Neural crest cell (in vitro differentiated cells): ENCODE measurements at regions not wholly inside any gene's neighbourhood (a gene's known extent, or its start where the extent isn't known, plus 50 kb on each side); places are given as distances from the start of the nearest gene placed in this dataset.
"Not testable (repeated sequence)": the region's sequence is repeated elsewhere in the genome, so short reads cannot be mapped to it uniquely, and the experiment has no call there.

Experiments used
- DNase-seq: peaks from one replicate; pipeline ENCODE4 v3.0.0; 2021; ENCODE audit warnings: low read depth, mixed read lengths, low spot score
- H3K27ac Mint-ChIP-seq: one replicate; pipeline ENCODE4 v1.8.0; 2021; ENCODE audit warnings: mild to moderate bottlenecking, mixed read lengths; ENCODE audit not compliant: unreplicated experiment
- H3K27me3 Mint-ChIP-seq: 2 replicates; pipeline ENCODE4 v1.8.0; 2021; ENCODE audit warnings: low read depth, mild to moderate bottlenecking, mixed read lengths
- H3K36me3 Mint-ChIP-seq: 2 replicates; pipeline ENCODE4 v1.8.0; 2021; ENCODE audit warnings: low read depth, mild to moderate bottlenecking, mixed read lengths
- H3K4me1 Mint-ChIP-seq: 2 replicates; pipeline ENCODE4 v1.8.0; 2021; ENCODE audit warnings: mixed read lengths
- H3K4me3 Mint-ChIP-seq: one replicate; pipeline ENCODE4 v1.8.0; 2021; ENCODE audit warnings: mild to moderate bottlenecking, mixed read lengths
- H3K9me3 Mint-ChIP-seq: 2 replicates; pipeline ENCODE4 v1.8.0; 2021; ENCODE audit warnings: mixed read lengths
- TF ChIP-seq, protein P1 (sequence below): fragments of 200-600 bp; sonication (generic); conservative IDR thresholded peaks from 2 replicates; pipeline ENCODE4 v1.5.0; 2021; ENCODE audit warnings: antibody characterized with exemption, mild to moderate bottlenecking

GRCh38 chr1:29800522-29800956 is 564.2 kb downstream of the PTPRU start:
- Mint-ChIP-seq H3K4me3 (no peak overlapping the region), H3K4me1 (no peaks in the 10 kb centered on the region), H3K27me3 (peaks cover 2% of the 10 kb centered on the region), H3K9me3 (peaks cover 3% of the 10 kb centered on the region), H3K36me3 (no peaks in the 10 kb centered on the region), H3K27ac (no peak overlapping the region)
- DNase-seq: no peak
- TF ChIP-seq, protein P1, sequence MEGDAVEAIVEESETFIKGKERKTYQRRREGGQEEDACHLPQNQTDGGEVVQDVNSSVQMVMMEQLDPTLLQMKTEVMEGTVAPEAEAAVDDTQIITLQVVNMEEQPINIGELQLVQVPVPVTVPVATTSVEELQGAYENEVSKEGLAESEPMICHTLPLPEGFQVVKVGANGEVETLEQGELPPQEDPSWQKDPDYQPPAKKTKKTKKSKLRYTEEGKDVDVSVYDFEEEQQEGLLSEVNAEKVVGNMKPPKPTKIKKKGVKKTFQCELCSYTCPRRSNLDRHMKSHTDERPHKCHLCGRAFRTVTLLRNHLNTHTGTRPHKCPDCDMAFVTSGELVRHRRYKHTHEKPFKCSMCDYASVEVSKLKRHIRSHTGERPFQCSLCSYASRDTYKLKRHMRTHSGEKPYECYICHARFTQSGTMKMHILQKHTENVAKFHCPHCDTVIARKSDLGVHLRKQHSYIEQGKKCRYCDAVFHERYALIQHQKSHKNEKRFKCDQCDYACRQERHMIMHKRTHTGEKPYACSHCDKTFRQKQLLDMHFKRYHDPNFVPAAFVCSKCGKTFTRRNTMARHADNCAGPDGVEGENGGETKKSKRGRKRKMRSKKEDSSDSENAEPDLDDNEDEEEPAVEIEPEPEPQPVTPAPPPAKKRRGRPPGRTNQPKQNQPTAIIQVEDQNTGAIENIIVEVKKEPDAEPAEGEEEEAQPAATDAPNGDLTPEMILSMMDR: no peak

- peaks cover 2% of the 10 kb centered on the region for H3K27me3 Mint-ChIP-seq
- no peak for DNase-seq
- no peaks in the 10 kb centered on the region for H3K4me1 Mint-ChIP-seq
- H3K4me3 Mint-ChIP-seq: no peak overlapping the region
- H3K27ac Mint-ChIP-seq: peak overlapping the region; percentile 71
- TF ChIP-seq, protein P1: no peak
- no peaks in the 10 kb centered on the region for H3K36me3 Mint-ChIP-seq
- H3K9me3 Mint-ChIP-seq: peaks cover 5% of the 10 kb centered on the region
These were observed 563.8 kb downstream of the PTPRU start for GRCh38 chr1:29800120-29800519.

DNA sequence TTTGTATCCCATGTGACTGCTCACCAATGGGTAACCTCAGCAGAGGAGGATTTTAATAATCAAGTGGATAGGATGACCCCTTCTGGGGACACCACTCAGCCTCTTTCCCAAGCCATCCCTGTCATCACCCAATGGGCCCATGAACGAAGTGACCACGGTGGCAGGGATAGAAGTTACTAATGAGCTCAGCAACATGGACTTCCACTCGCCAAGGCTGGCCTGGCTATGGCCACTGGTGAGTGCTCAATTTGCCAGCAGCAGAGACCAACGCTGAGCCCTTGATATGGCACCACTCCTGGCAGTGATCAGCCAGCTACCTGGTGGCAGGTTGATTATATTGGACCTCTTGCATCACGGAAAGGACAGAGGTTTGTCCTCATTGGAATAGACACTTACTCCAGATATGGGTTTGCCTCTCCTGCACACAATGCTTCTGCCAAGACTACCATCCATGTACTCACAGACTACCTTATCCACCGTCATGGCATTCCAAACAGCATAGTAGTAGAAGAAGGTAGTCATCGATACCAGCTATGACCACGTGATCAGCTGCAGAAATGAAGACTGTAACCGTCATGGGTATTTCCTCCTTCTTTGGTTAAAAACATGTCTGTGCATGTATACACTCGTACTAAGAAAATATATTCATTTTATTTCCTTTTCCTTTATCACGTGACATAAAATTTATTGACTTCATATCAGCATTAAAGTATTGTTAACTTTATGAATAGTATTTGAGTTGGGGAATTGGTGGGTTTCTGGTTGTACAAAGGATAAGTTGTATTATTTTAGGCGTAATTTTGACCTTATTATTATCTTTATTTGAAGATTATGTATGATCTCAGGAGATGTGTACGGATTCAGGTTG is 562.6 kb downstream of the PTPRU start:
- peaks cover 8% of the 10 kb centered on the region for H3K9me3 Mint-ChIP-seq
- no peaks in the 10 kb centered on the region for H3K4me1 Mint-ChIP-seq
- no peak overlapping the region for H3K27ac Mint-ChIP-seq
- H3K36me3 Mint-ChIP-seq: no peaks in the 10 kb centered on the region
- TF ChIP-seq, protein P1: no peak
- no peak overlapping the region for H3K4me3 Mint-ChIP-seq
- H3K27me3 Mint-ChIP-seq: no peaks in the 10 kb centered on the region
- DNase-seq: no peak

- H3K4me1 Mint-ChIP-seq, H3K27me3 Mint-ChIP-seq, H3K27ac Mint-ChIP-seq, H3K4me3 Mint-ChIP-seq, H3K36me3 Mint-ChIP-seq, H3K9me3 Mint-ChIP-seq, DNase-seq: not testable (repeated sequence)
These were observed 560.8 kb downstream of the PTPRU start for GRCh38 chr1:29797125-29797524.

DNA sequence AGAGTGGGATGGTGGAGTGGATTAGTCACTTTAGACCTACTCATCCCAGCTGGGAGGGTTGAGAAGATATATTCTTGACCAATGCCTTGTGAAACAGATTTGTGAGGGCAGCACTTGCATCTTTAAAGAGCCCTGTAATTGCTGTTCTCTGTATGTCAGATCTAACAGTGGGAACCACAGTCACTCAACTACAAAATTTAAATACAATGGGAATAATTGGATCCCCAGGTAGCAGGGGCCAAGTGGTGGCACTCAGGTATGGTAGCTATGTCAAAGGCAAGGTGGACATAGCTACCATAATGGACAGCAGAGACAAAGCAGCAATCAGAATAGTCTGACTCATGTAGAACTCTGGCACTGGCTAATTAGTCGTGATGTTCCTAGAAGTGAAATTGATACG is 559.6 kb downstream of the PTPRU start:
- H3K36me3 Mint-ChIP-seq, H3K4me3 Mint-ChIP-seq, H3K27ac Mint-ChIP-seq, DNase-seq, H3K4me1 Mint-ChIP-seq, H3K9me3 Mint-ChIP-seq, H3K27me3 Mint-ChIP-seq: not testable (repeated sequence)

DNA sequence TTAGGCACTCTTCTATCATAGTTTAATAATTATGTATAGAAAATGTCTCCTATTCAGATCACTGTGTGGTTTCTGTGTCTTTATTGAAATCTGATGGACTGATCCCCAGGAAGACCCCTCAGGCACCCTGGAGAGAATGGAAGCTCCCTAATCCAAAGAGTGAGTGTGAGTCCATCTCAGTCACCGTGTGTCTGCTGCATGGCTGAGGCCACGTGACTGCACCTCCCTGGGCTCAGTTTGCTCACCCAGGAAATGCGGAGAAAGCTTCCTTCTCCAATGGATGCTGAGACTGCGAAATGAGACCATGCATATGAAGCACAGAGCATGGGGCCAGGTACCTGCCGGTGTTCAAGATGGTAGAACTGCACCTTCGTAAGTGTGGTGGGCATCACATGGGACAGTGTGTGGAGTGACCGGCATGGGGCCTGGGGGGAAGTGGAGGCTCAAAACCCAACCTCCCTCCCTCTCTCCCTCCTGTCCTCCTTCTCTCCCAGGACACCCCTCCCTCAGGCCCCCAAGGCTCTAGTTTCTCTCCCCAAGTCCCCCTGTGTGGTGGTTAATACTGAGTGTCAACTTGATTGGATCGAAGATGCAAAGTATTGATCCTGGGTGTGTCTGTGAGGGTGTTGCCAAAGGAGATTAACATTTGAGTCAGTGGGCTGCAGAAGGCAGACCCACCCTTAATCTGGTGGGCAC is 557.5 kb downstream of the PTPRU start:
- no peak overlapping the region for H3K27ac Mint-ChIP-seq
- H3K27me3 Mint-ChIP-seq: peaks cover 15% of the 10 kb centered on the region
- TF ChIP-seq, protein P1: no peak
- H3K36me3 Mint-ChIP-seq: no peaks in the 10 kb centered on the region
- H3K9me3 Mint-ChIP-seq: peaks cover 6% of the 10 kb centered on the region
- DNase-seq: no peak
- peaks cover 4% of the 10 kb centered on the region for H3K4me1 Mint-ChIP-seq
- no peak overlapping the region for H3K4me3 Mint-ChIP-seq
